ENCODE measurements at regions not wholly inside any gene's neighbourhood (a gene's known extent, or its start where the extent isn't known, plus 50 kb on each side); places are given as distances from the start of the nearest gene placed in this dataset.
A peak's percentile ranks its signal among the peaks of the same experiment; 100 is the strongest.
"Not testable (repeated sequence)": the region's sequence is repeated elsewhere in the genome, so short reads cannot be mapped to it uniquely, and the experiment has no call there.

DNA sequence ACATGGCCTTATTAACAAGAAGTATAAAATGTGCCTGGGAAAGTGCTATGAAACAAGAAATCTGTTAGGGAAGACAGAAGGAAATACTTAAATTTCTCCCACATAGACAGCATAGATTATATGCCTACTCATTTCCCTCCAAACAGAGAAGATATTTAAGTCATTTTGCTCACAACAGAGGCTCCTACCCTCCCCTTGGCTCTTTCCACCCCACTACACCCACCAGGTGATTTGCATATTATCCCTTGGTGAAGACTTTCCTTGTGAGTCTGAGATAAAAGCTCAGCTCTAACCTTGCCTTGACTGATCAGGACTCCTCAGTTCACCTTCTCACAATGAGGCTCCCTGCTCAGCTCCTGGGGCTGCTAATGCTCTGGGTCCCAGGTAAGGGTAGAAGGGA lies 1245.1 kb downstream of the RPIA start:
- H3K27ac Mint-ChIP-seq, H3K4me1 Mint-ChIP-seq, H3K9me3 Mint-ChIP-seq, H3K4me3 Mint-ChIP-seq, DNase-seq, H3K27me3 Mint-ChIP-seq, ATAC-seq: not testable (repeated sequence)

DNA sequence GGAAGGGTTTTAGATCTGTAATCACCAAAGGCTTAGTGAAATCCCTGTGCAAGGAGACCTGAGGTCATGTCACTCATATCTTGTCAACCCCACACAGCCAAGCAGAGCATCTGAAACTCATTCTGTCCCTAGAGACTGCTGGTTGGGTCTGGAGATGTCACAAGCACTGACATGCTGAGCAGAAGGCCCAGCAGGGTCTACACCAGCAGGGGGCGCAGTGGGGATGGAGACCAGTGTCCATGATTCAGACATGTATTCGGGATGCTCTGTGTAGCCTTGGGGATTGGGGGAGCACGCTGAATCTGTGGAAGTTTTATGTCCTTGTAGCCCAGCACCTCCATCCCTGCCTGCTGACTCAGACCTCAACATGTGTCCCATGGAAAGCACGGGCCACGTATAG lies 1247.3 kb downstream of the RPIA start:
- peak; percentile 71 for ATAC-seq
- not testable (repeated sequence) for H3K27ac Mint-ChIP-seq, H3K27me3 Mint-ChIP-seq, H3K4me3 Mint-ChIP-seq, H3K4me1 Mint-ChIP-seq, H3K9me3 Mint-ChIP-seq, DNase-seq

DNA sequence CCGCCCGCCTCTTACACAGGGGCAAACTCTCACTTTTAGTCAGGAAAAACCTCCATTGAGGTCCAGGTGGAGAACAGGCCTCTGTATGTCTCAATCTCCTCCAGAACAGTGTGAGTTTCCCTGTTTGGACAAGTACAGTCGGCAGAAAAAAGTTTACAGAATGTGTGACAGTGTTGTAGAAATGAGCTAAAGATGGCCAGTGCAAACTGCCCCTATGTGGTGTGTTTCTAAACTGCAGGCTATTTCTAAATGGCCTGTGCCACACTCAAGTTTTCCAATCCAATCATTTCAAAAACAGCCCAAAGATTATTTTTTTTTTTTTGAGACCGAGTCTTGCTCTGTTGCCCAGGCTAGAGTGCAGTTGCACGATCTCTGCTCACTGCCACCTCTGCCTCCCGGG lies 1252.8 kb downstream of the RPIA start:
- H3K27me3 Mint-ChIP-seq, ATAC-seq, DNase-seq, H3K4me1 Mint-ChIP-seq, H3K9me3 Mint-ChIP-seq, H3K27ac Mint-ChIP-seq, H3K4me3 Mint-ChIP-seq: not testable (repeated sequence)

DNA sequence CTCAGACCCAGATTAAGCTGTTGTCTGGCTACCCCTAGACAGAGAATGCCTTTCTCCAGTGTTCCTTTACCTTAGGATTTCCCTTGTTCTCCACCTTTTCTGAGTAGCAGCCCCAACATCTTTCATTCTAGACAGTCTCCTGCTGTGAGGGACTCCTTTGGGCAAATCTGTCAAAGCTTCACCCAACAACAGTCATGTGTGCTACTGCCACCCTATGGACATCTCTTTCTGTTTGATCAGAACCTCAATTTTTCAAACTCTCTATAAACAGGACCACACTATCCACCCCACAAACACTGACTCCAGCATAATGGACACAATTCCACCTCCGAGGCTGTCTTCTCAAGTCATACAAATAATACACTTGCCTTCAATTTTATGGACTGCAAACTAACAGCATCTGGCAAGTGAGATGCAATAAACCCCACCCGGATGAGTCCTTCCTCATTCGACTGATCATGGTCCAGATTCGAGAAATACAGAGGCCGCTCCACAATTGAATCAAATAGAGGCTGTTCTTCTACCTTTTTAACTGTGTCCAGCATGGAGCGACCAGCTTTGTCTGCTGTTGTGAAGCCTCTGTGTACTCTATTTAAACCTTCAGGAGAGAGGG lies 1253.6 kb downstream of the RPIA start:
- not testable (repeated sequence) for ATAC-seq, DNase-seq, H3K4me1 Mint-ChIP-seq, H3K4me3 Mint-ChIP-seq, H3K27me3 Mint-ChIP-seq, H3K9me3 Mint-ChIP-seq, H3K27ac Mint-ChIP-seq

DNA sequence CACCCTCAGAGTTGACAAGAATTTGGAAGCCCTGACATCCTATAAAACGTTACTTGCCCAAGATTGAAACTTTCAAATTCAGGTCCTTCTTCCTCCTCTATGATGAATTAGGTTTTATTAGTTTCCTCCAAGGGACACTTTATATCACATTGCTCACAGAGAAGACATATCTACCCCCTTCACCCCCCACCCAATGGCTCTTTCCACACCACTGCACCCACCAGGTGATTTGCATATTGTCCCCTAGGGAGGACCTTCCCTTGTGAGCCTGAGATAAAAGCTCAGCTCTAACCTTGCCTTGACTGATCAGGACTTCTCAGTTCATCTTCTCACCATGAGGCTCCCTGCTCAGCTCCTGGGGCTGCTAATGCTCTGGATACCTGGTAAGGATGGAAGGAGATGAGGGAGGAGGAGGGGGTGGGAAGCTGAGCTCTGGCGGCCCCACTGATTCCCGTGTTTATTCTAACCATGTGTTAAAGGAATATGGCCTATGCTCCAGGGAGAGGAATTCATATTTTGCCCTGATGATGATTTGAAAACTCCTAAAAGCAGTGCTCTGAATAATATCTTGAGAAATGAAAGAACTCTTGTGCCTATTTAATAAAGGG lies 1255.8 kb downstream of the RPIA start:
- H3K4me1 Mint-ChIP-seq, H3K27me3 Mint-ChIP-seq, H3K27ac Mint-ChIP-seq, DNase-seq, ATAC-seq, H3K4me3 Mint-ChIP-seq, H3K9me3 Mint-ChIP-seq: not testable (repeated sequence)

DNA sequence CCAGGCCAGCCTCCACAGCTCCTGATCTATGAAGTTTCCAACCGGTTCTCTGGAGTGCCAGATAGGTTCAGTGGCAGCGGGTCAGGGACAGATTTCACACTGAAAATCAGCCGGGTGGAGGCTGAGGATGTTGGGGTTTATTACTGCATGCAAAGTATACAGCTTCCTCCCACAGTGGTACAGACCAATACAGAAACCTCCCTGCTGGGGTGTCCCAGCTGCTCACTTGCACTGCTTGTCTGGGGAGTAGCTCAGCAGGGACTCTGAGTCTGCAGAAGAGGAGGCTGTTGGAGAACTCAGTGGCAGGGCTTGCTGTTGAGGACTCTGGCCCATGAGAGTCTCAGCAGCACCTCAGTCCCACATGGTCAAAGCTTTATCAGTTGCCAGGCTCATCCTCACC lies 1256.6 kb downstream of the RPIA start:
- H3K9me3 Mint-ChIP-seq, H3K27me3 Mint-ChIP-seq, ATAC-seq, H3K4me3 Mint-ChIP-seq, H3K27ac Mint-ChIP-seq, DNase-seq, H3K4me1 Mint-ChIP-seq: not testable (repeated sequence)

DNA sequence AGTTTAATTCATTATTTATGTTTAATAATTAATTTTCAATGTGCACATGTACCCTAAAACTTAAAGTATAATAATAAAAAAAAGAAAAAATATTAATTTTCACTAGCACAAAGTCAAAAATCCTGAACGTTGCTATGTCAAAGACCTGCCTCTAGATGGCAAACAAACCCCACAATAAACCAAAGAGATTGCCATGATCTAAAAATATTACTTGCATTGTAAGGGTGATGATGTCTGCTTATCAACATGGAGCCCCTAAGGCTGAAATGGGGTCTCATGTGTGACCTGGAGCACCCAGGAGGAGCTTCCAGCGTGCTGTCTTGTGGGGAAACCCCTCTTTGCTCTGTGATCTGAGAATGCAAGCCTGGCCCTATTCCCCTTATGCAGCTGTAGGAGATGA lies 1259.3 kb downstream of the RPIA start:
- H3K4me3 Mint-ChIP-seq, H3K27me3 Mint-ChIP-seq, H3K9me3 Mint-ChIP-seq, H3K4me1 Mint-ChIP-seq, DNase-seq, H3K27ac Mint-ChIP-seq, ATAC-seq: not testable (repeated sequence)

DNA sequence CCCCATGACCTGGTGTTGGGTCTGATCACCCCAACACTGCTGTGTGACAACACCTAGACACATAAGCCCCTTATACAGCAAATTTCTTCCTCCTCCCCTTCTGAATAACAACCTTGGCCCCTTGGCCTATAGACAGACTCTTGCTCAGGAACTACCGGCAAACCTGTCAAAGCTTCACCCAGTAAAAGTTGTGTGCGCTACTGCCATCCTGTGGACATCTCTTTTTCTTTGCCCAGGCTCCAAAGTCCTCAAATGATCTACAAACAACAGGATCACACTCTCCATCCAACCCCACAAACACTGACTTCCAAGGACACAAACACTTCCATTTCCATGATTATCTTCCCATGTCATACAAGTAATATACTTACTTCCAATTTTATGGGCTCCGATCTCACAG lies 1265.8 kb downstream of the RPIA start:
- not testable (repeated sequence) for H3K4me3 Mint-ChIP-seq, DNase-seq, H3K4me1 Mint-ChIP-seq, ATAC-seq, H3K9me3 Mint-ChIP-seq, H3K27me3 Mint-ChIP-seq
- H3K27ac Mint-ChIP-seq, result peak overlapping the region in 1 of 2 donors; percentile 49

DNA sequence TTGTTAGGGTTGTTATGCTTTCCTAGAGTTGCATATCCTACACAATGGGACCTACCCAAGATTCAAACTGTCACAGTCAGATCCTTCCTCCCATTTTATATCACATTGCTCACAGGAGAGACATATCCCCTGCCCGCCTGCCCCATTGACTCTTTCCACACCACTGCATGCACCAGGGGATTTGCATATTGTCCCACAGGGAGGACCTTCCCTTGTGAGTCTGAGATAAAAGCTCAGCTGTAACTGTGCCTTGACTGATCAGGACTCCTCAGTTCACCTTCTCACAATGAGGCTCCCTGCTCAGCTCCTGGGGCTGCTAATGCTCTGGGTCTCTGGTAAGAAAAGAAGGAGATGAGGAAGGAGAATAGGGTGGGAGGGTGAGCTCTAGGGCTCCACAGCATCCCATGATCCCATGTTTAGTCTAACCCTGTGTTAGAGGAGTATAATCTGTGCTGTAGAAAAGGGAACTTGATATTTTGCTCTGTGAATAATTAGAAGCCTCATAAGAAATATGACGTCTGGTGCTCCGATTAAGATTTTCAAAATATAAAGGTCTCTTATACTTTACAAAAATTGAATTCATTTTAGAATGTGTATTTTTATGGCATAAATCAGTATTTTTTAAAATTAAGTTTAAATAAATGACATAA lies 1268.4 kb downstream of the RPIA start:
- not testable (repeated sequence) for H3K9me3 Mint-ChIP-seq, H3K4me1 Mint-ChIP-seq, H3K27ac Mint-ChIP-seq, H3K4me3 Mint-ChIP-seq, H3K27me3 Mint-ChIP-seq, DNase-seq, ATAC-seq

DNA sequence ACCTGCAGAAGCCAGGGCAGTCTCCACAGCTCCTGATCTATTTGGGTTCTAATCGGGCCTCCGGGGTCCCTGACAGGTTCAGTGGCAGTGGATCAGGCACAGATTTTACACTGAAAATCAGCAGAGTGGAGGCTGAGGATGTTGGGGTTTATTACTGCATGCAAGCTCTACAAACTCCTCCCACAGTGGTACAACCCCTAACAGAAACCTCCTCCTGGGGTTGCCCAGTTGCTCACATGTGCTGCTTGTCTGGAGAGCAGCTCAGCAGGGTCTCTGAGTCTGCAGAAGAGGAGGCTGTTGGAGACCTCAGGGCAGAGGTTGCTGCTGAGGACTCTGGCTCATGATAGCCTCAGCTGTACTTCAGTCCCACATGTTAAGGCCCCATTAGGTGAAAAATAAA lies 1269.1 kb downstream of the RPIA start:
- not testable (repeated sequence) for ATAC-seq, DNase-seq, H3K27ac Mint-ChIP-seq, H3K4me1 Mint-ChIP-seq, H3K4me3 Mint-ChIP-seq, H3K27me3 Mint-ChIP-seq, H3K9me3 Mint-ChIP-seq

DNA sequence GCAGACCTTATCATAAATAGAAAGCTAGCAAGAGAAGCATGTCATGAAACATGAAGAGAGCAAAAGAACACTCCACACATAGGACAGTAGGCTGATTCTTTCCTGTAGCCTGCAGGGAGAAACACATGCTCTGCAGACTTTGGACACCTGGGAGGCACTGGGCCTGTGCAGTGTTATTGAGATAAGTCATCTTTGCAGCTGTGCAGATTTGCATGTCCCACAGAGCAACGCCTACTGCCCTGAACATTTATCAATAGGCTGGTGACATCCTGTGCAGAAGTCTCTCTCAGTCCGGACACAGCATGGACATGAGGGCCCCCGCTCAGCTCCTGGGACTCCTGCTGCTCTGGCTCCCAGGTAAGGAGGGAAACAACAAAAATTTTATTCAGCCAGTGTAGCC lies 1277.1 kb downstream of the RPIA start:
- not testable (repeated sequence) for H3K27me3 Mint-ChIP-seq, H3K4me3 Mint-ChIP-seq, H3K27ac Mint-ChIP-seq, H3K9me3 Mint-ChIP-seq, DNase-seq, H3K4me1 Mint-ChIP-seq, ATAC-seq

DNA sequence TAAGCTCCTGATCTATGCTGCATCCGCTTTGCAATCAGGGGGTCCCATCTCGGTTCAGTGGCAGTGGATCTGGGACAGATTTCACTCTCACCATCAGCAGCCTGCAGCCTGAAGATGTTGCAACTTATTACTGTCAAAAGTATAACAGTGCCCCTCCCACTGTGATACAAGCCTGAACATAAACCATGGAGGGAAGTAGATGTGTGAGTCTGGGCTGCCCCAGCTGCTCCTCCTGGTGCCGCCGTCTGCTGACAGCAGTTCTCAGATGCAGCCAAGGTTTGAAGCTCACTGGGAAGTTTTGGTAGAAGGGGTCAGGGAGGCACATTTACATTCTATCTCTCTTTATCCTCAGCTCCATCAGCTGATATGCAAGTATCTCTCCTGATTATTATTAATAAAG lies 1277.7 kb downstream of the RPIA start:
- H3K9me3 Mint-ChIP-seq, H3K4me1 Mint-ChIP-seq, H3K27me3 Mint-ChIP-seq, DNase-seq, H3K27ac Mint-ChIP-seq, H3K4me3 Mint-ChIP-seq, ATAC-seq: not testable (repeated sequence)

DNA sequence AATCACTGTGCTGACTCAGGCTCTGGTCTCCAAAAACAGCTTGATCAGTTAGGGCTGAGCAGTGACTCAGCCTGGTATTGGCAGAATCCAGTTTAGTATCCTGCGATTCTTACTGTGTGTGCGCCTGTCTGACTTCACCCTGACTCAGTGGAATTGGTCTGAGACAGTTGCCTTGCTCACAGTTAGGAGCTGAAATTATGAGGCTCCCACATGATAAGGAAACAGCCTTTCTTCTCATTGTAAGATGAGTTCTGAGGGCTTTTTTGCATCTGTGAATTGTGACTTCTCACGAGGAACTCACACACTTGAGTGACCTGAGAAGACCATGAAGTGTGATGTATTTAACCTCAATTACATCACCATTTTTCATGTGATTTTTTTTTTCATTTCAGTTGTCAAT lies 1282.4 kb downstream of the RPIA start:
- not testable (repeated sequence) for DNase-seq

DNA sequence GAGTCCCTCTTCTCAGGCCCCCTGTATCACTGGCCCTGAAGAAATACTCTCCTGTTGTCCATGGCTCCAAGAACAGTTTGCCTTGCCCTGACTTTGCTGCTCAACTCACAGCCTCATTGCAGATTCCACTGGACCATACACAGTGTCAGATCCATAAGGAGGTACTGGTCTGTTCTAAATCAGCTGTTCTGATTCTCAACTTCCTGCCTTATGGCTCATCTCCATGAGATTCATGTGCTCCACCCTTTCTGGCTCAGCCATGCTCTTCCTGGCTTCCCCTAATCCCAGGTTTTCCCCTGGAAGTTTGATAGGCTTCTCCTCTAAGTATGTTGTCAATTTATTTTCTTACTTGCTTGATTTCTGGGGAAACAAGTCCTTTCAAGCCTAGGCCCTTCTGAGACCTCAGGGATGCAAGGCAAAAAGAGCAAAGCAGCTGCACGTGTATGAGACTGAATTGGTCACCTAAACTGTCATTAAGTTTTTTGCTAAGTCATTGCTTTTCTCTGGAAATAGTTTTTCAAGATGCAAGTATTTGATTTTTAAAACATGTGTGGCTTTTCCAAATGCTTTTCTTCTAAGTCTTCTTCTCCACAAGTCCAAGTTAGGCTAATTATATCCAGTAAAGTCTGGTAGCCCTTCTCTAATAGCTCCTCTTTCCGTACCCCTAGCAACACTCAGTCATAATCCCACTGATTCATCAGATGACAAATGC lies 1288.5 kb downstream of the RPIA start:
- not testable (repeated sequence) for H3K4me3 Mint-ChIP-seq, H3K27me3 Mint-ChIP-seq, DNase-seq, H3K9me3 Mint-ChIP-seq, H3K27ac Mint-ChIP-seq, H3K4me1 Mint-ChIP-seq, ATAC-seq

More for the DNA sequence above, 1282.4 kb downstream of the RPIA start:
- not testable (repeated sequence) for H3K9me3 Mint-ChIP-seq, ATAC-seq, H3K27ac Mint-ChIP-seq, H3K4me1 Mint-ChIP-seq, H3K4me3 Mint-ChIP-seq, H3K27me3 Mint-ChIP-seq

DNA sequence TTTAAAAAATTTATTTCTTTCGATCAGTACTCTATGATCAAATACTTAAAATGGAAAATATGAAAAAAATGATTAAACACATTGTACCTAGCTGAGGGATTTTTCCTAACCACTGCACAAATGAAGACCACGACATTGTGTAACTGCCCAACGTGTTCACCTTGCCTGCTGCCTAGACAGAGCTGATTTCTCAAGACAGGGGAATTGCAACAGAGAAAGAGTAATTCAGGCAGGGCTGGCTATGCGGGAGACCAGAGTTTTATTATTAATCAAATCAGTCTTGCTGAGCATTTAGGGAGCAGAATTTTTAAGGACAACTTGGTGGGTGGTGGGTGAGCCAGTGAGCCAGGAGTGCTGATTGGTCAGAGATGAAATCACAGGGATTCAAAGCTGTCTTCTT lies 1290.8 kb downstream of the RPIA start:
- not testable (repeated sequence) for H3K9me3 Mint-ChIP-seq, ATAC-seq, H3K27ac Mint-ChIP-seq, H3K4me1 Mint-ChIP-seq, DNase-seq, H3K4me3 Mint-ChIP-seq, H3K27me3 Mint-ChIP-seq

DNA sequence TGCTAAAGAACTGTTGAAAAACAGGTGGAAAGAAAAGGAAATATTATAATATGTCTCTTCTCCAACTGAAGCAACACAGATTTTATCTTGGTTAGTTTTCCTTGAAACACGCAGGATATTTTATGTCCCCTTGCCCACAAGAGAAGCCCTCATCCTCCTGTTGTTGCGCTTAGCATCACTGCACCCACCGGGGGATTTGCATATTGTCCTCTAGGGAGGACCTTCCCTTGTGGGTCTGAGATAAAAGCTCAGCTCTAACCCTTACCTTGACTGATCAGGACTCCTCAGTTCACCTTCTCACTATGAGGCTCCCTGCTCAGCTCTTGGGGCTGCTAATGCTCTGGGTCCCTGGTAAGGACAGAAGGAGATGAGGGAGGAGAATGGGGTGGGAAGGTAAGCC lies 1294.2 kb downstream of the RPIA start:
- H3K27ac Mint-ChIP-seq, ATAC-seq, DNase-seq, H3K27me3 Mint-ChIP-seq, H3K9me3 Mint-ChIP-seq, H3K4me1 Mint-ChIP-seq, H3K4me3 Mint-ChIP-seq: not testable (repeated sequence)
